Caco-2 (cell line): ENCODE measurements at regions not wholly inside any gene's neighbourhood (a gene's known extent, or its start where the extent isn't known, plus 50 kb on each side); places are given as distances from the start of the nearest gene placed in this dataset.

Experiments used
- BruUV-seq: library from RNA; stranded (reverse); fragments of 400-500 nt; replicated peaks from 2 replicates; lab custom pipeline; 2021; lab: Mats Ljungman, UMichigan
- CTCF ChIA-PET: fragments of 300-600 bp; sonication (Branson Sonifier 250); formaldehyde crosslinking; loops from one replicate; lab custom pipeline; 2022; ENCODE audit warnings: antibody characterized with exemption; lab: Charles Lee
- POLR2A ChIA-PET: fragments of 300-600 bp; sonication (Branson Sonifier 250); formaldehyde crosslinking; loops from one replicate; lab custom pipeline; 2022; ENCODE audit warnings: antibody characterized with exemption; lab: Charles Lee
- DNase-seq, 2 experiments: peaks; one replicate each; pipeline versions ENCODE4 v3.0.0 to v3.0.0-alpha.2; 2020 to 2022
- H3K27me3 ChIP-seq: replicated peaks from 2 replicates; pipeline ENCODE4 v1.6.0; 2011; ENCODE audit warnings: low read length; ENCODE audit not compliant: control insufficient read depth, insufficient read depth
- H3K36me3 ChIP-seq: 2 replicates; pipeline ENCODE4 v1.5.1; 2011; ENCODE audit warnings: low read length; ENCODE audit not compliant: control insufficient read depth, insufficient read depth
- H3K4me1 ChIP-seq: fragments of 250-450 bp; sonication (Bioruptor Pico); 2 replicates; pipeline ENCODE4 v1.5.1; 2020; ENCODE audit warnings: mild to moderate bottlenecking
- H3K4me3 ChIP-seq: 2 replicates; pipeline ENCODE4 v1.5.1; 2011; ENCODE audit warnings: low read depth, mild to moderate bottlenecking, control low read depth, low read length
- H3K9me3 ChIP-seq: fragments of 250-450 bp; sonication (Bioruptor Pico); 2 replicates; pipeline ENCODE4 v1.5.1; 2020; ENCODE audit warnings: mild to moderate bottlenecking, moderate library complexity
- H3K27ac Mint-ChIP-seq: one replicate; pipeline ENCODE4 v1.8.0; 2022; ENCODE audit warnings: mixed read lengths; ENCODE audit not compliant: unreplicated experiment
- H3K27me3 Mint-ChIP-seq: one replicate; pipeline ENCODE4 v1.8.0; 2022; ENCODE audit warnings: mixed read lengths; ENCODE audit not compliant: insufficient read depth, unreplicated experiment
- H3K36me3 Mint-ChIP-seq: one replicate; pipeline ENCODE4 v1.8.0; 2022; ENCODE audit warnings: mild to moderate bottlenecking, mixed read lengths; ENCODE audit not compliant: insufficient read depth, unreplicated experiment
- H3K4me1 Mint-ChIP-seq: one replicate; pipeline ENCODE4 v1.8.0; 2022; ENCODE audit warnings: low read depth, mixed read lengths; ENCODE audit not compliant: unreplicated experiment
- H3K4me3 Mint-ChIP-seq: one replicate; pipeline ENCODE4 v1.8.0; 2022; ENCODE audit warnings: mild to moderate bottlenecking, moderate library complexity, mixed read lengths; ENCODE audit not compliant: unreplicated experiment
- H3K9me3 Mint-ChIP-seq: one replicate; pipeline ENCODE4 v1.8.0; 2022; ENCODE audit warnings: mixed read lengths; ENCODE audit not compliant: unreplicated experiment
- CTCF ChIP-seq, 2 experiments: fragments of 200-600 bp in 1 of 2; IDR thresholded peaks; 1 replicate in 1 of 2; 2 replicates in 1 of 2; pipeline versions ENCODE4 v1.5.1 to v1.8.0; 2011 to 2022; ENCODE audit warnings: antibody characterized with exemption in 1 of 2, control low read depth in 1 of 2, inconsistent platforms in 1 of 2, low read depth in 1 of 2, low read length in 1 of 2, mild to moderate bottlenecking in 1 of 2, moderate library complexity in 1 of 2; ENCODE audit not compliant: insufficient read depth in 1 of 2, severe bottlenecking in 1 of 2, unreplicated experiment in 1 of 2
- intact Hi-C: fragments of 100-400 bp; cut with micrococcal nuclease; formaldehyde crosslinking; loops from one replicate; pipeline ENCODE4 v1.10.0; 2022; ENCODE audit not compliant: unreplicated experiment

GRCh38 chr20:62571669-62572344 lies 70.5 kb upstream of the SLCO4A1 start:
- BruUV-seq = no TSS peak
- peak; percentile 63 to 79 for DNase-seq
- no peak overlapping the region for H3K27ac Mint-ChIP-seq
- H3K4me1 Mint-ChIP-seq = no peaks in the 10 kb centered on the region
- ChIA-PET POLR2A (no interaction called here), CTCF (interaction anchor here (0.6 to 1.7 kb wide), 7 partner anchors 11 to 595 kb away, joined by 3 to 14 read pairs (median 5); no protein-coding TSS in a partner anchor)
- no peak overlapping the region for H3K4me3 Mint-ChIP-seq
- Histone ChIP-seq H3K4me1 (no peaks in the 10 kb centered on the region), H3K4me3 (no peak overlapping the region), H3K9me3 (no peaks in the 10 kb centered on the region), H3K27me3 (no peaks in the 10 kb centered on the region), H3K36me3 (no peaks in the 10 kb centered on the region)
- H3K36me3 Mint-ChIP-seq = no peaks in the 10 kb centered on the region
- no peaks in the 10 kb centered on the region for H3K9me3 Mint-ChIP-seq
- intact Hi-C loops = no loop called here
- H3K27me3 Mint-ChIP-seq = peaks cover 34% of the 10 kb centered on the region
- TF ChIP-seq CTCF (IDR thresholded peaks at IDR 0.05; ENCODE audit: insufficient read depth in 1 of 2, low read depth in 1 of 2, low read length in 1 of 2, severe bottlenecking in 1 of 2, unreplicated experiment in 1 of 2) = peak in 1 of 2 experiments; percentile 32

- Mint-ChIP-seq H3K4me1 (no peaks in the 10 kb centered on the region), H3K9me3 (no peaks in the 10 kb centered on the region), H3K4me3 (no peak overlapping the region), H3K27ac (no peak overlapping the region), H3K36me3 (no peaks in the 10 kb centered on the region), H3K27me3 (peaks cover 31% of the 10 kb centered on the region)
- H3K4me3 ChIP-seq = no peak overlapping the region
- BruUV-seq = no TSS peak
- intact Hi-C loops = no loop called here
- H3K36me3 ChIP-seq = no peaks in the 10 kb centered on the region
- H3K4me1 ChIP-seq = no peaks in the 10 kb centered on the region; the same call in 1 of the 2 replicates
- H3K27me3 ChIP-seq = no peaks in the 10 kb centered on the region
- DNase-seq = no peak
- POLR2A ChIA-PET = no interaction called here
- no peak for TF ChIP-seq CTCF (IDR thresholded peaks at IDR 0.05; ENCODE audit: insufficient read depth in 1 of 2, low read depth in 1 of 2, low read length in 1 of 2, severe bottlenecking in 1 of 2, unreplicated experiment in 1 of 2)
- H3K9me3 ChIP-seq = no peaks in the 10 kb centered on the region
- CTCF ChIA-PET = interaction anchor here (1.3 to 1.7 kb wide), 2 partner anchors 10 to 44 kb away, joined by 6 to 7 read pairs; no protein-coding TSS in a partner anchor
Measured at GRCh38 chr20:62572980-62573379, 69.3 kb upstream of the SLCO4A1 start.

GRCh38 chr20:62573817-62574216 lies 68.5 kb upstream of the SLCO4A1 start:
- ChIA-PET CTCF (no interaction called here), POLR2A (no interaction called here)
- no peaks in the 10 kb centered on the region for H3K27me3 ChIP-seq
- TF ChIP-seq CTCF (IDR thresholded peaks at IDR 0.05; ENCODE audit: insufficient read depth in 1 of 2, low read depth in 1 of 2, low read length in 1 of 2, severe bottlenecking in 1 of 2, unreplicated experiment in 1 of 2) = no peak
- no TSS peak for BruUV-seq
- no peak for DNase-seq
- Mint-ChIP-seq H3K4me3 (no peak overlapping the region), H3K9me3 (no peaks in the 10 kb centered on the region), H3K27me3 (peaks cover 32% of the 10 kb centered on the region), H3K36me3 (no peaks in the 10 kb centered on the region), H3K4me1 (no peaks in the 10 kb centered on the region), H3K27ac (no peak overlapping the region)
- no peaks in the 10 kb centered on the region for H3K9me3 ChIP-seq
- H3K4me3 ChIP-seq = no peak overlapping the region
- intact Hi-C loops = no loop called here
- no peaks in the 10 kb centered on the region for H3K36me3 ChIP-seq
- H3K4me1 ChIP-seq = no peaks in the 10 kb centered on the region; the same call in 1 of the 2 replicates
